HTR-8/SVneo (cell line): ENCODE measurements at regions not wholly inside any gene's neighbourhood (a gene's known extent, or its start where the extent isn't known, plus 50 kb on each side); places are given as distances from the start of the nearest gene placed in this dataset.

Source experiments
- DNase-seq: peaks from one replicate; pipeline ENCODE4 v3.0.0; 2011; ENCODE audit warnings: low spot score, mixed read lengths; ENCODE audit not compliant: insufficient read length
- FAIRE-seq: peaks from 2 replicates; lab custom pipeline; 2011; peaks lifted over from hg19 to GRCh38; lab: Jason Lieb, UNC

DNA sequence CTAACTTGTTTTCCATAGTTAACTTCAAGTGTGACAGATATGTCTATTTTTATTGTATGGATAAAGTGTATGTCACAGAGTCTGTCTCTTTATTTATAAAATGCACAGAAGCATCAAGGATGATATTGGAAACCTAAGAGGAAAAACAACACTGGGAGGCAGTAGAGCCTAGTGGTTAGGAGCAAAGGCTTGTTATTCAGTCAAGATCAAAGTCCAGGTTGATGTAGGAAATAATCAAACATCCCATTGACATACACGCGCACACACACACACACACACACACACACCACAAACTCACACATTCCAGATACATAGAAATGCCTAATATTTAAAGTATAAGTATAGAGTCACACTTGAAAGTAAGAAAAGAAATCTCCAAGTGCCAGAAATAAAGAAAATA lies 206.8 kb downstream of the CHRDL1 start:
- DNase-seq, result no peak

GRCh38 chrX:110600745-110601310 lies 194.8 kb downstream of the CHRDL1 start:
- no peak for FAIRE-seq
- no peak for DNase-seq

More for the DNA sequence above, 206.8 kb downstream of the CHRDL1 start:
- no peak for FAIRE-seq

DNA sequence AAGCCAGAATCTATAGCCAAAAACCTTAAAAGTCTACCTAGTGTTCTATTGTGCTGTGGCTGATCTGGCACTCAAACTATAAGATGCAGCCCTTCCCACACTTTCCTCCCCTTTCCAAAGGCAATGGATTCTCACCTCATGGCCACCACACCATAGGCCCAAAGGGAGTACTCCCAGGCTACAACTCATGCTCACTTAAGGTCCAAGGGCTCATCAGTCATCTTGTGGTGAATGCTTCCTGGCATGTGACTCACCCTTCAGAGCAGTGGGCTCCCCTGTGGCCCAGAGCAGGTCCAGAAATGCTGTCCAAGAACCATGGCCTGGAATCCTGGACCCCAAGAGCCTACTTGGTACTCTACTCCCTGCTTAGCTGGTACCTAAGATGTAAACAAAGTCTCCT lies 181.0 kb downstream of the CHRDL1 start:
- DNase-seq (no peak), FAIRE-seq (no peak)
